ENCODE measurements at regions not wholly inside any gene's neighbourhood (a gene's known extent, or its start where the extent isn't known, plus 50 kb on each side); places are given as distances from the start of the nearest gene placed in this dataset.

GRCh38 chr5:30117135-30117534 is 1076.4 kb upstream of the CDH6 start:
- H3K36me3 ChIP-seq (ENCODE audit: insufficient read depth, low read length): no peaks in the 10 kb centered on the region
- no peak overlapping the region for H3K4me2 ChIP-seq (ENCODE audit: insufficient read depth, low read length)
- no peak overlapping the region for H2AFZ ChIP-seq (ENCODE audit: low read depth, low read length)
- H3K79me2 ChIP-seq (ENCODE audit: insufficient read depth, low read length): no peaks in the 10 kb centered on the region
- H3K9ac ChIP-seq (ENCODE audit: low read depth, low read length): no peak overlapping the region
- H3K9me3 ChIP-seq (ENCODE audit: insufficient read depth, low read length, severe bottlenecking): no peaks in the 10 kb centered on the region
- TF ChIP-seq EZH2 (IDR thresholded peaks at IDR 0.05; ENCODE audit: borderline replicate concordance, low read depth, low read length, severe bottlenecking) (no peak), CTCF (IDR thresholded peaks at IDR 0.05; ENCODE audit: borderline replicate concordance, extremely low read depth, low read length, poor library complexity, severe bottlenecking) (no peak)
- H3K4me3 ChIP-seq (ENCODE audit: low read depth in 1 of 2, low read length in 2 of 2): no peak overlapping the region
- H3K27me3 ChIP-seq (ENCODE audit: insufficient read depth, low read length, poor library complexity): no peaks in the 10 kb centered on the region
- H4K20me1 ChIP-seq (ENCODE audit: insufficient read depth, low read length): no peaks in the 10 kb centered on the region
- no peak overlapping the region for H3K27ac ChIP-seq (ENCODE audit: low read length)
- no peak for DNase-seq
- no peak for ATAC-seq (ENCODE audit: insufficient read depth, low read depth)
- no peaks in the 10 kb centered on the region for H3K4me1 ChIP-seq (ENCODE audit: insufficient read depth, low read length)

GRCh38 chr5:30113542-30113941 is 1079.9 kb upstream of the CDH6 start:
- Histone ChIP-seq H4K20me1 (ENCODE audit: insufficient read depth, low read length) (no peaks in the 10 kb centered on the region), H3K9me3 (ENCODE audit: insufficient read depth, low read length, severe bottlenecking) (no peaks in the 10 kb centered on the region), H3K4me2 (ENCODE audit: insufficient read depth, low read length) (no peak overlapping the region), H3K36me3 (ENCODE audit: insufficient read depth, low read length) (no peaks in the 10 kb centered on the region), H3K79me2 (ENCODE audit: insufficient read depth, low read length) (no peaks in the 10 kb centered on the region), H3K4me3 (ENCODE audit: low read depth in 1 of 2, low read length in 2 of 2) (no peak overlapping the region), H3K4me1 (ENCODE audit: insufficient read depth, low read length) (no peaks in the 10 kb centered on the region), H3K9ac (ENCODE audit: low read depth, low read length) (no peak overlapping the region), H2AFZ (ENCODE audit: low read depth, low read length) (no peak overlapping the region), H3K27me3 (ENCODE audit: insufficient read depth, low read length, poor library complexity) (no peaks in the 10 kb centered on the region), H3K27ac (ENCODE audit: low read length) (no peak overlapping the region)
- DNase-seq (no peak), ATAC-seq (ENCODE audit: insufficient read depth, low read depth) (no peak)
- TF ChIP-seq EZH2 (IDR thresholded peaks at IDR 0.05; ENCODE audit: borderline replicate concordance, low read depth, low read length, severe bottlenecking) (no peak), CTCF (IDR thresholded peaks at IDR 0.05; ENCODE audit: borderline replicate concordance, extremely low read depth, low read length, poor library complexity, severe bottlenecking) (no peak)

GRCh38 chr5:30112867-30113266 is 1080.6 kb upstream of the CDH6 start:
- Histone ChIP-seq H3K4me1 (ENCODE audit: insufficient read depth, low read length) (no peaks in the 10 kb centered on the region), H3K9ac (ENCODE audit: low read depth, low read length) (no peak overlapping the region), H3K27me3 (ENCODE audit: insufficient read depth, low read length, poor library complexity) (no peaks in the 10 kb centered on the region), H3K9me3 (ENCODE audit: insufficient read depth, low read length, severe bottlenecking) (no peaks in the 10 kb centered on the region), H3K36me3 (ENCODE audit: insufficient read depth, low read length) (no peaks in the 10 kb centered on the region), H4K20me1 (ENCODE audit: insufficient read depth, low read length) (no peaks in the 10 kb centered on the region), H2AFZ (ENCODE audit: low read depth, low read length) (no peak overlapping the region), H3K27ac (ENCODE audit: low read length) (no peak overlapping the region), H3K79me2 (ENCODE audit: insufficient read depth, low read length) (no peaks in the 10 kb centered on the region), H3K4me2 (ENCODE audit: insufficient read depth, low read length) (no peak overlapping the region), H3K4me3 (ENCODE audit: low read depth in 1 of 2, low read length in 2 of 2) (no peak overlapping the region)
- TF ChIP-seq EZH2 (IDR thresholded peaks at IDR 0.05; ENCODE audit: borderline replicate concordance, low read depth, low read length, severe bottlenecking) (no peak), CTCF (IDR thresholded peaks at IDR 0.05; ENCODE audit: borderline replicate concordance, extremely low read depth, low read length, poor library complexity, severe bottlenecking) (no peak)
- ATAC-seq (ENCODE audit: insufficient read depth, low read depth) (no peak), DNase-seq (no peak)

- Histone ChIP-seq H3K27me3 (ENCODE audit: insufficient read depth, low read length, poor library complexity) (no peaks in the 10 kb centered on the region), H3K36me3 (ENCODE audit: insufficient read depth, low read length) (no peaks in the 10 kb centered on the region), H2AFZ (ENCODE audit: low read depth, low read length) (no peak overlapping the region), H4K20me1 (ENCODE audit: insufficient read depth, low read length) (no peaks in the 10 kb centered on the region), H3K4me2 (ENCODE audit: insufficient read depth, low read length) (no peak overlapping the region), H3K9me3 (ENCODE audit: insufficient read depth, low read length, severe bottlenecking) (no peaks in the 10 kb centered on the region), H3K9ac (ENCODE audit: low read depth, low read length) (no peak overlapping the region), H3K79me2 (ENCODE audit: insufficient read depth, low read length) (no peaks in the 10 kb centered on the region), H3K4me1 (ENCODE audit: insufficient read depth, low read length) (no peaks in the 10 kb centered on the region), H3K4me3 (ENCODE audit: low read depth in 1 of 2, low read length in 2 of 2) (no peak overlapping the region), H3K27ac (ENCODE audit: low read length) (no peak overlapping the region)
- no peak for DNase-seq
- no peak for ATAC-seq (ENCODE audit: insufficient read depth, low read depth)
- no peak for TF ChIP-seq EZH2 (IDR thresholded peaks at IDR 0.05; ENCODE audit: borderline replicate concordance, low read depth, low read length, severe bottlenecking)
- TF ChIP-seq CTCF (IDR thresholded peaks at IDR 0.05; ENCODE audit: borderline replicate concordance, extremely low read depth, low read length, poor library complexity, severe bottlenecking): no peak
Observed at GRCh38 chr5:30108051-30108450, 1085.4 kb upstream of the CDH6 start.

Measured in DND-41 (cell line).